ENCODE measurements at regions not wholly inside any gene's neighbourhood (a gene's known extent, or its start where the extent isn't known, plus 50 kb on each side); places are given as distances from the start of the nearest gene placed in this dataset.
"Not testable (repeated sequence)": the region's sequence is repeated elsewhere in the genome, so short reads cannot be mapped to it uniquely, and the experiment has no call there.

- not testable (repeated sequence) for TF ChIP-seq EZH2 (IDR thresholded peaks at IDR 0.05; ENCODE audit: borderline replicate concordance, low read depth, low read length, poor library complexity, severe bottlenecking)
- TF ChIP-seq, protein P1, sequence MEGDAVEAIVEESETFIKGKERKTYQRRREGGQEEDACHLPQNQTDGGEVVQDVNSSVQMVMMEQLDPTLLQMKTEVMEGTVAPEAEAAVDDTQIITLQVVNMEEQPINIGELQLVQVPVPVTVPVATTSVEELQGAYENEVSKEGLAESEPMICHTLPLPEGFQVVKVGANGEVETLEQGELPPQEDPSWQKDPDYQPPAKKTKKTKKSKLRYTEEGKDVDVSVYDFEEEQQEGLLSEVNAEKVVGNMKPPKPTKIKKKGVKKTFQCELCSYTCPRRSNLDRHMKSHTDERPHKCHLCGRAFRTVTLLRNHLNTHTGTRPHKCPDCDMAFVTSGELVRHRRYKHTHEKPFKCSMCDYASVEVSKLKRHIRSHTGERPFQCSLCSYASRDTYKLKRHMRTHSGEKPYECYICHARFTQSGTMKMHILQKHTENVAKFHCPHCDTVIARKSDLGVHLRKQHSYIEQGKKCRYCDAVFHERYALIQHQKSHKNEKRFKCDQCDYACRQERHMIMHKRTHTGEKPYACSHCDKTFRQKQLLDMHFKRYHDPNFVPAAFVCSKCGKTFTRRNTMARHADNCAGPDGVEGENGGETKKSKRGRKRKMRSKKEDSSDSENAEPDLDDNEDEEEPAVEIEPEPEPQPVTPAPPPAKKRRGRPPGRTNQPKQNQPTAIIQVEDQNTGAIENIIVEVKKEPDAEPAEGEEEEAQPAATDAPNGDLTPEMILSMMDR (conservative IDR thresholded peaks at IDR 0.05; ENCODE audit: low read depth, low read length): not testable (repeated sequence)
Measured at GRCh38 chr2:129924115-129924514, 55.4 kb upstream of the RAB6C start.

All from A673 (cell line).